Non-pigmented ciliary epithelial cell (primary cell): ENCODE measurements at regions not wholly inside any gene's neighbourhood (a gene's known extent, or its start where the extent isn't known, plus 50 kb on each side); places are given as distances from the start of the nearest gene placed in this dataset.

ENCODE experiments used
- DNase-seq: peaks from one replicate; pipeline ENCODE4 v3.0.0-alpha.2; 2010; ENCODE audit warnings: low read depth

- DNase-seq, result no peak
These were observed 61.2 kb upstream of the GLI2 start for GRCh38 chr2:120674246-120675170.

- DNase-seq, result no peak
These were observed 60.1 kb upstream of the GLI2 start for GRCh38 chr2:120675460-120676130.

DNA sequence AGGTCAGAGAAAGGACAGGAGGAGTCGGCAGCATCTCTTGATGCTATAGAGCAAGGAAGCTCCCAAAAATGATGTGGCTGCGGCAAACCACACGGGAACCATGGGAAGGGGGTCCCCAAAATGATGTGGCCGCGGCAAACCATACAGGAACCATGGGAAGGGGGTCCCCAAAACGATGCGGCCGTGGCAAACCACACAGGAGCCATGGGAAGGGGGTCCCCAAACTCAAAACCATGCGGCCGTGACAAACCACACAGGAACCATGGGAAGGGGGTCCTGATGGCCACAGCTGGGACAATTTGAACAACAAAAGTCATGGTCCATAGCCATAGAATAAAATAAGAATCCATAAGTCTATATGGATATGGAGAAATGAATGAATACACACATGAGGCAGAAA, 58.4 kb upstream of the GLI2 start:
- no peak for DNase-seq

- no peak for DNase-seq
These were observed 57.9 kb upstream of the GLI2 start for GRCh38 chr2:120677696-120678247.

- DNase-seq, result no peak
These were observed 57.4 kb upstream of the GLI2 start for GRCh38 chr2:120678251-120678650.

DNA sequence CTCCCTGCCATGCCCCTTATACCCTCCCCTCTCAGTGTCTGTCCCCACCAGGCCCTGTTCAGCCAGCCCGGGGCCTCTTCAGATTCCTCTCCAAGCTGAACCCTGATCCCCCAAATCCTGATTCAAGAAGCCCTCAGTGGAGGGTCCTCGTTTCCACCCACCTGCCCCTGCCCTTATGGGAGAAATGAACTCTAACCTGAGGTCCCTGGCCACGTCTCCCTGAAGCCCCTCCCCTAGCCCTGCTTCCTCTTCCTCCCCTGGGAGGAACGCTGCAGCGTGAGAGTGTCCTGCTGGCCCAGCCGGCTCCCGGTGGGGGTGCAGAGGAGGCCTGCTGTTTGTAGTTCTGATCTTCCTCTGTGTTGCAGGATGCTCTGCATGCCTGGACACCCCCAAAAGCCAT, 56.7 kb upstream of the GLI2 start:
- DNase-seq, result no peak

GRCh38 chr2:120679526-120679925, 56.1 kb upstream of the GLI2 start:
- DNase-seq, result no peak

GRCh38 chr2:120680136-120680761, 55.4 kb upstream of the GLI2 start:
- DNase-seq, result no peak

DNA sequence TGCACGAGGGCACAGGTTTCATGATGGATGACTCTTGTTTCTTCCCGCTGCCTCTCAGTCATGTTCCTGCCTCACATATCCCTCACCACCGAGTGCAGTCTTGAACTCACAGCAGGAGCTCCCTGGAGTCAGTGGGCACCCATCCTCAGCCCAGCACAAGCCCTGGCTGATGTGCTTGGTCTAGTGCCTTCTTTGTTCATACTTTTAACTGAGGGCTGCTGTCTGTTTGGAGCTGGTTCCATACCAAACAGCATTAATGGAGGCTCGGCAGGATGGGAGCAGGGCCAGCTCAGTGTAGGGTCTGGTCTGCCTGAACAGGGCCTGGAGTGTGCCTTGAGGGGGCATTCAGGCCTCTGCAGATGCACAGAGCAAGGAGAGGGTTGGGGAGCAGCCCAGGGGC, 54.5 kb upstream of the GLI2 start:
- DNase-seq, result no peak

GRCh38 chr2:120681696-120682288, 53.9 kb upstream of the GLI2 start:
- DNase-seq, result no peak

DNA sequence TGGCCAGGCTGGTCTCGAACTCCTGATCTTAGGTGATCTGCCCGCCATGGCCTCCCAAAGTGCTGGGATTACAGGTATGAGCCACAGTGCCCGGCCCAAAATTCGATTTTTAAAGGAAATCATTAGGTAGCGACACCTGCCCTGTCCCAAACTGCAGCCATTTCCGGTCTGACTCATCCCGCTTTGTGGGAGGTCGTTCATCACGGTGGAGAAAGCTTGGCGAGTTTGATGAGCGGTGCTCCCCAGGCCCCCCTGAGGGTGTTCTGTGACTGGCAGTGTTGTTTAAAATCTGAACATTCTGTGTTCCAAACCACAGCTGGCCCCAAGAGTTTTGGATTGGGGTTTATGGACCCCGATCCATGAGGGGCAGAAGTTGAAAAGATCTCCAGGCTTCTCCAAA, 53.0 kb upstream of the GLI2 start:
- DNase-seq, result no peak

DNA sequence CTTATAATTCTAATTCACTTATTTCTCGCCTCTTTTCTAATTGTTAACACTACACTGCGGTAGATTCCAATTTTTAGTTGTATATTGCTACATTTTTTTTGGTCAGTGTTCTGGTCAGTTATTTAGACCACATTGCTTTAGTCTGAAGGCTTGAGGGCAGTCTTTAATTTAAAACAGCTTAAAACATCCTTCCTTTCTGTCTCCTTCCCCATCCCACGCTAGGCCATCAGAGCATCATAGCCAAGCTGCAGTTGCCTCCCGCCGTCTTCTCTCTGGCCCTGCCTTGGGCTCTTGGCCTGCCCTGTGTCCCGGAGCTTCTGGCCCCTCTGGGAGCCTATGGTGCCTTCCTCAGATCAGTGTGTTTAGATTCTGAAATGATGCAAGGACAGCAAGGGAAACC, 52.6 kb upstream of the GLI2 start:
- no peak for DNase-seq

GRCh38 chr2:120683701-120684100, 52.0 kb upstream of the GLI2 start:
- no peak for DNase-seq

DNA sequence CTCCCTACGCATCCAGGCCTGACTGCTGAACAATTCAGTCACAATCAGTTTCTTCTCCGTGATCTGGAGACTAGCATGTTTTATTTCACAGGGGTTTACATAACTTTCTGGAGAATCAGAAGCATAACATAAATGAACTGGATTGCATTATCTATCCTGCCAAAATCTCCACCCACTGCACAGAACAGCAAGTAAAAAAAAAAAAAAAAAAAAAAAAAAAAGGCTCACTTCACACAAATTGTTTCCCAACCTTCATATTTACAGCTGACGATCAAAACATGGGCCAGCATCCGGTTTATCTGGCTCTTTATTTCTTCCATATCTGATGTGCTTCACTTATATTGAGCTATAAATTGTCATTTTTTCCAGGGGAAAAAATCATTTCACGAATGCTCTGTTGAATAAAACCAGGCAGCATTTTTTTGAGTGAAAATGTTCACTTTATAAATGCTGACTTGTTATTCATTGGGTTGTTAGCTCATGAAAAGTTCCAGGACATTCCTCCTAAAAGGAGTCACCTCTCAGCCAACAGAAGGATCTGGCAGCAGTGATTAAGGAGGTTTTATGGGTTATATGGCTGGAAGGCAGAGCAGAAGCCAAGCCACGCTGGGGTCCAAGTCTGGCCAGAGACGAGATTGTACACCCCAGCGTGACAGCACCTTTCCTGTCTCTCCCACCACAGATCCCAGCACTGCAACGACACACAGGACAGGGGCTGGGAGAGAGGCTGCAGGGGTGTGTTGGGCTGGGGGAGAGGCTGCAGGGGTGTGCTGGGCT, 51.2 kb upstream of the GLI2 start:
- no peak for DNase-seq

GRCh38 chr2:120685066-120685973, 50.3 kb upstream of the GLI2 start:
- no peak for DNase-seq
